ENCODE measurements at regions not wholly inside any gene's neighbourhood (a gene's known extent, or its start where the extent isn't known, plus 50 kb on each side); places are given as distances from the start of the nearest gene placed in this dataset.
"Not testable (repeated sequence)": the region's sequence is repeated elsewhere in the genome, so short reads cannot be mapped to it uniquely, and the experiment has no call there.

DNA sequence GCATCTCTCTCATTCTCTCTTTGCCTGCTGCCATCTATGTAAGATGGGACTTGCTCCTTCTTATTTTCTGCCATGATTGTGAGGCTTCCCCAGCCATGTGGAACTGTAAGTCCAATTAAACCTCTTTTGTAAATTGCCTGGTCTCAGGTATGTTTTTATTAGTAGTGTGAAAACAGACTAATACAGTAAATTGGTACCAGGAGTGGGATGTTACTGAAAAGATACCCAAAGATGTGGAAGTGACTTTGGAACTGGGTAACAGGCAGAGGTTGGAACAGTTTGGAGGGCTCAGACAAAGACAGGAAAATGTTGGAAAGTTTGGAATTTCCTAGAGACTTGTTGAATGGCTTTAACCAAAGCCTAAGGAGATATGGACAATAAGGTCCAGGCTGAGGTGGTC is 503.1 kb upstream of the SOX9 start:
- not testable (repeated sequence) for DNase-seq

DNA sequence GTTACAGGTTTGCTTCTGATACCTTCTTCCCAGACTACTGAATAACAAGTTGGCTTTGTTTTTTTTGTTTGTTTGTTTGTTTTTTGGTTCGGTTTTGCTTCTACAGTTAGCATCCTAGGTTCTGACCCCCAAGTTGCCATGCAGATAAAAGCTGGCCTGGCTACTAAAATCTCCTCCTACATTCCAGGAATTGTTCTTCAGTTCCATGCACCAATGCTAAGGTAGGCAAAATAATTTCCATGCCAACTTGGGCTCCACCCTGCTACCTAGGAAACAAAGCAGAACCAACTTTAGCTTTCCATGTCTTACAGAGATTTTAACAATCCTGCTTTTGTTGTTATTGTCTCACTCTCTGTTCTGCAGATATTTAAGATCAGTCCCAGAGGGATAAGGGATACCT is 495.5 kb upstream of the SOX9 start:
- no peak for DNase-seq

DNA sequence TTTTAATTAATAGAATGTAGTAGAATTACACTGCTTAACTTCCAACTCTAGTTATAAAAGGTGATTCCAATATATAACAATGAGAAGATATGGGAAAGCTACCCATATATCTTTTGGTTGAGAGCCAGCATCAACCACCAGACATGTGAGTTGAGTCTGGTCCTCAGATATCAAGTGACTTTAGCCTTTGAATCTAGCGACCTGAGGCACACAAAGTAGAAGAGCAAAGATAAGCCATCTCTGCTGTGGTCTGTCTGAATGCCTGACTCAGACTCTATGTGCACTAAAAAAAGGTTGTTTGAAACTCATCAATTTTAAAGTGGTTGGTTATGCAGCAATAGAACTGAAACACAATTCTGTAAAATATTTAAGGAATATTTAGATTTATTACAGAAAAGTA is 492.5 kb upstream of the SOX9 start:
- no peak for DNase-seq

DNA sequence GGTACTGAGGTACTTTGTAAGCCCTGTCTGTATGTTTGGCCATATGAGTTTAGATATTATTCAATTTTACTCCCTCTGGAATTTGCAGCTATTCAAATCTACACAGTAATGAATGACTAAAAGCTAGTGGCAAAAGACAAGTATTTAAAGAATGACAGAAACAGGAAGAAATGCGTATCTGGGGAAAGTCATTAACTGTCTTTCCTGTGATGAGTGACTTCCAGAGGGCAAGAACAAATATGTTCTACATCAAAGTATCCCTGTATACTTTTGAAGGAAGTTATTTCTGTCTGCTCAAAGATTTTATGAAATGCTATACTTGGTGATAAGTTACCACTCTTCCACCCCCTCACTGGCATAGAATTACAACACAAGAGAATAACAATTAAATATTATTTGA is 489.3 kb upstream of the SOX9 start:
- no peak for DNase-seq

DNA sequence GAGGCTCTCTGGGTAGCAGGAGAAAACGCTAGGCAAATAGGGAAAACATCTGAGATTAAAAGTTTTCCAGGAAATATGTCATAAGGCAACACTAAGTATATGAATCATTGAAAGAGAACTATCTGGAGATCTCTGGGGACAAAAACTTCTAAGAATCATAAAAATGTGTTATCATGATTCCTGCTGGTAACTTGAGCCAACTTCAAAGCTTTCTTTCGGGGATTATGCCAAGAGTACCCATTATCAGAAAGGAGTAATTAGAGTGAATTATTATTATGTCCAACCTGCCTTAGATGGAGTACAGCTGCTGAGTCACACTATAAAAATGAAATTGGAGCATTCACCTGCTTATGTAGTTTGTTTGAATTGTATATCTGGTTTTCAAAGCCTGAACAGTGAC is 488.5 kb upstream of the SOX9 start:
- DNase-seq = peak; percentile 70

DNA sequence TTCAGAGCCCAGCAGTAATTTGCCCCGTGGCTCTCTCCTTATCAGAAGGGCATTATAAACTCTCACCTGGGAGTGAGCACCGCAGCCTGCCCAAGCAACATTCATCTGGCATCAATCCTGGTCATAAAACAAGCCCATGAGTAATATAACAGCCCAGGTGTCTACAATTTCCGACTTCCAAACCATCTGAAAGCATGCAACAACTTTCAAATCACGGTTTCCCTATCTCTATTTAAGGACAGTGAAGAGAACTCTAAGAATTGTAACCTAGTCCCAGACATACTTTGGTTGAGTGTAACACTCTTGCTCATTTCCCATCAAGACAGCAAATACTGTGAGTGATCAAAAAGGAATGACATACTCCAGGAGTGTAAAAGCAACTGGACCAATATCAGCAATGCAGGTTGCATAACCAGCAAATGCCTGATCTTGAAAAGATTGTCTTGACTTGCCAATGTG is 487.4 kb upstream of the SOX9 start:
- no peak for DNase-seq

DNA sequence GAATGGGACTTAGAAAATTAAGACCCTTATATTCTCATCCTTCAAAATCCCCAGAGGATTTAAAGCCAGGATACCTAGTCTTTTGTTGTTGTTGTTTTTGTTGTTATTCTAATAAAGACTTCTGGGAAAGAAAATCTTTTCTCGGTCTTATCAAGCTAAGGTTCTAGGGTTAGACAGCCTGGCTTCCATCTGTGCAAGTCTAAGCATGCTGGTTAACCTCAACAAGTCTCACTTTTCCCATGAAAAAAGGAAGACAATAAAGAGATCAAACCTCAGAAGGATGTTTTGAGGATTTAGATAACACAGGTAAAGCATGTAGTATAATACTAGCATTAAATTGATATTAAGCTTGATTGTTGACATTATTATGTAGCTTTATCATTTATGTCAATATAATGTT is 486.4 kb upstream of the SOX9 start:
- no peak for DNase-seq

DNA sequence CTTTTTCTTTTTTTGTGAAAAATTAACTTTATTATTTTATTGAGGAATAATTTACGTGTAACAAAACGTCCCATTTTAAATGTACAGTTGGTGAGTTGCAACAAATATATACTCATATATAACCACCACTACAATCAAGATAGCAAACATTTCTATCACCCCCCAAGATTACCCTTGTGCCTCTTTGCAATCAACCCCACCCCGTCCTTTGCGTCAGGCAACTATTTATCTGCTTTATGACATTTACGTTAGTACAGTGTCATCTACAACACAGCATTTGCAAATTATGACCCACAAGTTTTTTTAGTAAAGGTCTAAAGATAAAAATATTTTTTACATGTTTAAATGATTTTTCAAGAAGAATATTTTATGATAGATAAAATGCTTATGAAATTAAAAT is 485.6 kb upstream of the SOX9 start:
- no peak for DNase-seq

DNA sequence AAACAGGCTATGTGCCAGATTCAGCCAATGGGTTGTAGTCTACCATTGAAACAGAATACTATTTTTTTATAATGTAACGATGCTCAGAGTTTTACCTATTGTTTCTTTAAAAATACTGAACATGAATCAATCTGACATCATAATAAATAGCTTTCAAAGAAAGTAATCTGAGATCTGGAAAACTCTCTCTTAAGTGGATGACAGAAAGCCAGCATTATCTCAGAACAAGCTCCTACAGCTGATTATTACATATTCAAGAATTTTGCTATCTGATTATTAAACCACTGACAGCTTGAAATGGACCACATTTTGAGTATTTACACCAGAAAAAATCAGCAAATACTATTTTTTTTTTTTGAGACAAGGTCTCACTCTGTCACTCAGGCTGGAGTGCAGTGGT is 484.2 kb upstream of the SOX9 start:
- DNase-seq = peak; percentile 50

DNA sequence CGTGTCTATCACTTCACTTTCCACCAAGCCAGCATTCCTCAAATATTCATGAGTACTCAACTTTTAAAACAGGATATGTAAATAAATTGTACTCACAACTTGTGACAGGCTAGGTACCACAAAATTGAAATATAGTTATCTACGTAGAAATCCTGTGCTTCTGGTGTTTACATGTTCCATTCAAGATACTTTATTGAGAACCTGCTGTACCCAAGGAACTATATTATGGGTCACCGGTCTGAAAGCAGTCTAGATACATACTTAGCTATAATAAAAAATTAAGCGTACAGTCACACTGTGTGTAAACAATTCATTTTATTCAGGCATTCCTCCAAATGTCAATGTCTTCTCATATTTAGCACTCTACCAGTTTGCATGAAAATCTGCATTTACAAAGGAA is 482.2 kb upstream of the SOX9 start:
- DNase-seq = no peak

DNA sequence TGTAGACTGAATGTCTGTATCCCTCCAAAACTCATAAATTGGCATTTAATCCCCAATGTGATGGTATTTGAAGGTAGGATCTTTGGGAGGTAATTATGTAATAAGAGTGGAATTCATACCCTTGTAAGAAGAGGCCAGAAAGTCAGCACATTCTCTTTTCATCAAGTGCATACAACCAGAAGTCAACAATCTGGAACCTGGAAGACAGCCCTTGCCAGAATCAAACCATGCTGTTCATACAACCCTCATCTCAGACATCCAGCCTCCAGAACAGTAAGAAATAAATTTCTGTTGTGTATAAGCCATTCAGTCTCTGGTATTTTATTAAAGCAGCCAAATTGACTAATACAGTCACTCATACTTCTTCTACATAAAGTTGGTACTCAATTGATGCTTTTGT is 481.0 kb upstream of the SOX9 start:
- DNase-seq = no peak

DNA sequence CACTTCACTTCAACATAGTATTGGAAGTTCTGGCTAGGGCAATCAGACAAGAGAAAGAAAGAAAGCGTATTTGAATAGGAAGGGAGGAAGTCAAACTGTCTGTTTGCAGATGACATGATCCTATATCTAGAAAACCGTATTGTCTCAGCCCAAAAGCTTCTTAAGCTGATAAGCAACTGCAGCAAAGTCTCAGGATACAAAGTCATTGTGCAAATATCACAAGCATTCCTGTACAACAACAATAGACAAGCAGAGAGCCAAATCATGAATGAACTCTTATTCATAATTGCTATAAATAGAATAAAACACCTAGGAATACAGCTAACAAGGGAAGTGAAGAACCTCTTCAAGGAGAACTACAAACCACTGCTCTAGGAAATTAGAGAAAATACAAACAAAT is 473.9 kb upstream of the SOX9 start:
- not testable (repeated sequence) for DNase-seq

DNA sequence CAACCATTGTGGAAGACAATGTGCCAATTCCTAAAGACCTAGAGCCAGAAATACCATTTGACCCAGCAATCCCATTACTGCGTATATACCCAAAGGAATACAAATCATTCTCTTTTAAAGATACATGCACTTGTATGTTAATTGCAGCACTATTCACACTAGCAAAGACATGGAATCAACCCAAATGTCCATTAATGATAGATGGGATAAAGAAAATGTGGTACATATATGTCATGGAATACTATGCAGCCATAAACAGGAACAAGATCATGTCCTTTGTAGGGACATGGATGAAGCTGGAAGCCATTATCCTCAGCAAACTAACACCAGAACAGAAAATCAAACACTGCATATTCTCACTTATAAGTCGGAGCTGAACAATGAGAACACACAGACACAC is 472.5 kb upstream of the SOX9 start:
- not testable (repeated sequence) for DNase-seq

DNA sequence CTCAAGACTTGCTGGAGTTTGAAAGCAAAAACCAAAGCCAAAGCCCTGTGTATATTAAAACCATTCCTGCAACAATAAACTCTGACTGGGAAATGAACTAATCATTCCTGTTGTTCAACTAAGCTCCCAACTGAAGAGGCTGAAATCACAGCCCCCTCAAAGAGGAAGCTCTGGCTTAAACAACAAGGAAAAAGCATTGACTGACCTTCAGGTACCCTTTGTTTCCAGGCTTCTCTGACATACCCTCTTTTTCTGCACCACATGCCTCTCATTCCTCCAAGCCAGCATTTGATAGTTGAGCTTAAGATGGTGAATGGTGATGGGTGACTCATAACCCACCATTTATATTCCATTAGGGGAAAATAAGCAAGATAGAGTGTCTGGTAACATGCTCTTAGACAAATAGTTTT is 470.9 kb upstream of the SOX9 start:
- DNase-seq = no peak

DNA sequence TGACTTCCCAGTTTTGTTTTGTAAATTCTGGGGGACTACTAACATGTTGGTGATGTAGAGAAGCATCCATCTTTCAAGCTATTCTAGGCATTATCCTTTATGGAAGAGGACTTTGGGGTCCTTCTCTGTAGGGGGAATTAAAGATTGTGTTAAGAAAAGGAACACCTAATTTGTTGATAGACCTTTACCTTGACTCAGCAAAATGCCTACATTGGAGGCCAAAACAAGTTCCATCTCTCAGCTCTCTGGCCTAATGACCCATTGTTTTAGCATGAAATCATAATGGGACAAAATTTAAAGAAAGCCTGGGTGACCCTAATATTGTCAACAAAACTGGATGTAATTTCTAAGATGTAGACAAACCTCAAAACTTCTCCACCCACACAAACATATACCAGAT is 465.3 kb upstream of the SOX9 start:
- no peak for DNase-seq

DNA sequence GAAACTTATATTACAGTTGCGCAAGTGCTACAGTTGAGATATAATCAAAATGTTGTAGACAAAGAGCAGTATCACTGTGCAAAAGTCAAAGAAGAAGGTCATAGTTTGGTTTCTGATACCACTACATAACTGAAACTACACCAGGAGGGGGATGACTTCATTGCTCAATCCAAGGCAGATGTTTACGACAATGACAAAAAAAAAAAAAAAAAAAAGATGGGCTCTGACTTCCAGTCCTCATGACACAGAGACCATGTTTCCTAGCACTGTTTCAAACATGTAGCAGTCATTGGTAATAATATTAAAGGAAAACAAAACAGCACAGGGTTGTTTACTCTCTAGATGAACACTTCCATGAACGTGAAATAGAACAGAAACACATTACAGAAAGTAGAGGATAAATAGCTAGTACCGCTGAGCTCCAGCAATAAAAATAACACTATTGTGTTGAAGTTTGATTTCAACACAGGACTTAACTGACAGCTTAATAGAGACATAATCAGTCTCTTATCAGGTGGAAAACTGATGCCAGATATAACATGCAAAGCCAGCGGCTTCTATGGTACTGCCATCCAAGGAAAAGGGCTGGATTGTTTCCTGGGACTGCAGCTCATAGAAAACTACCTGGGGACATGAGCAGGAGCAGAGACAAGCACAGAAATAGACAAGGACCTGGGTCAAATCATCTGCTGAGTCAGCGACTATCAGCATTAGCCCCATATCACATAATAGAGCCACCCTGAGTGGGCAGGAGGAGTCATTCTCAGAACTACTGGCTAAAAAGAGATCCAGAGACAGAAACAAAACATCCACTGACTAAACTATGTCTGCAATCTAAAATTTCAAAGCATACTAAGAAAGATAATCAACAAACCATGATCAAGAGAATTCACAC is 463.6 kb upstream of the SOX9 start:
- DNase-seq = no peak

DNA sequence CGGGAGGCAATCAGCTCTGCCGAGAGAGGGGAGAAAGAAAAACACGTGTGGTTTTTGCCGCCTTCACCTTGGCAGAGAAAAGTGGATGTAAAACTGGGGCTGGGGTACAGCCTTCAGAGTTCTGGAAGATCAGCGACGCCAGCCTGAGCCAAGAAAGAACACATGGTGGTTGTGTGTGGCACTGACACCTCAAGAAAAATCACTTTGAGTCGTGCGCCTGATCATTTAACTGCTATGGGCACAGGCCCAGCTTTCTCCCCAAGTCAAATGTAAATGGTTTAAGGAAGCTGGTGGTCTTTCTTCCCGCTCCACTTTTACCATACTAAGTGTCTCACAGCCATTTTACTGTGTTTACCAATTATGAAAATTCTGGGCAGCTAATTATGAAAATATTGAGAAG is 461.8 kb upstream of the SOX9 start:
- no peak for DNase-seq

DNA sequence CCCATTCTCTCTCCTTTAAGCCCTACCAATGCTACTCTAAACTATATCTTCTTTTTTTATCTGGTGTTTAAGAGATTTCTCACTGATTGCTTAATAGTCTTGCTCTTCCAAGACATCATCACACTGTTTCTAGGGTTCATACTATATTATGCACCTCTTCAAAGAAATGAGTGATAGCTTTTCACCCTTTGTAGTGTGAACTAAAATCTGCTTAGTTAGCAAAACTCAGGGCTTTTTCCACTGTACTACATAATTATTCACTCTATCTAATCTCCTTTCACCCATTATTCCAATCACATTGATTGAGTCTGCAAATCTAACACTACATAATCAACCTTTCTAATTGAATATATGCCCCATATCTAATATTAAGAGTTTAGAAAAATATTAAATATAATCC is 456.0 kb upstream of the SOX9 start:
- DNase-seq = no peak

DNA sequence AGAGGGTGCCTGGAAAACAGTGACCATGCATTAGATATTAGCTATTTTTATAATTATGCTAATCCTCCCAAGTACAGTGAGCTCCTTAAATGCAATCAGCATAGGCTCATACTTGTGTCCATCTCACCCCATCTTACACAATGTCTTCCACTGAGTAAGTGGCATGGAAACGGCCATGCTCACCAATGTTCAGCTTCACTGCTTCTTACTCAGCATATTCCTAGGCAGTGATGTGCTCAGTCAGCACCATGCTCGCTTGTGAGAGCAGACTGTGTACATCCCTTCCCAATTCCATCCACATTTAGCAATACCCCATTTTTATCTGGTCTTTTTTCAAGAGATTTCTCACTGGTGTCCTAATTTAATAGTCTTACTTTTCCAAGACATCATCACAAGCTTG is 454.8 kb upstream of the SOX9 start:
- DNase-seq = no peak

DNA sequence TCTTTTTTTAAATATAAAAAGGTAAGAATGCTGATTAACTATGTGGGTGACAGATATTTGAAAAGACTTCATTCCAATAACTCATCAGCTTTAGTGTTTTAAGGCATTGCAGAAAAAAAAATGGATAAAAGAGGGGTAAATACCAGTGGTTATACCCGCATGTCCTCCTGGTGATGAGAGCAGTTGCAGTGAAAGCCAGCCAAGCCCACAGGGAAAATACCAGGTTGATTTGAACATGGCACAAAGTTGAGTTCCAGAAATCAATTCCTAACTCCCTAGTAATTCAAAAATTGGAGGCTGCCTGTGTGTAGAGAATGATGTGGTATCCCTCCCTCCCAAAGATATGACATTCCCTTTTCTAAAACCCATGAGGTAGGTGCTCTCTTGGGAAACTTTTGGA is 453.2 kb upstream of the SOX9 start:
- DNase-seq = no peak

DNA sequence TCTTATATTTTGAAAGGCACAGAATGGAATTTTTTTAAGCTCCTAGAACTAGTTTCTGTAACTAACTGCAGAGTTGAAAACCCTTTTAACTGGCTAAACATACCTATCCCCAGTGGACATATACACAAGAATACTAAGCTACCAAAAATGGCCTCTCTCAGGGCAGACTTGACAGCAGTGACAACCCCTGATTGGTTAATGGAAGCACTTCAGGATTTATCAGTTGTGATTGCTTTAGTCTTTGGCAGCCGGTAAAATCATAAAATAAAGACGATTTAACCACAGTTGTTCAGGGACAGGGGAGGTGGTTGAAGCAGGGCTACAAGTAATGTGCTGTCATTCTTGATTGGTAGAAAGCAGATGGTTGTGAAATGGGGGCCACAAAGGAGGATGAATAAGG is 452.0 kb upstream of the SOX9 start:
- DNase-seq = no peak

DNA sequence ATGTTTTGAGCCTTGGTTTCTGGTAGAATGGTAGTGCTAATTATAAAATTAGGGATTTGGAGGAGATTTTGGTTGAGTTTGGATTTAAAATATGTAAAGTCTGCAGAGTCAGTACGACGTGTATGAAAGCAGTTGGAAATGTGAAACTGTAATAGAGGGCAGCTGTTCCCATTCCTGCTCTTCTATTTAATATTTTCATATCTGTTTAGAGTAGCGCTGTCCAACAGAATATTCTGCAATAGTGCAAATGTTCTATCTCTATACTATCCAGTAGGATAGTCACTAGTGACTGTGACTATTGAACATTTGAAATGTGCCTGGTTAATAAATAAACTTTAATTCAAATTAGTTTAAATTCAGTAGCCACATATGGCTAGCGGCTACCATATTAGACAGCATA is 443.4 kb upstream of the SOX9 start:
- no peak for DNase-seq

DNA sequence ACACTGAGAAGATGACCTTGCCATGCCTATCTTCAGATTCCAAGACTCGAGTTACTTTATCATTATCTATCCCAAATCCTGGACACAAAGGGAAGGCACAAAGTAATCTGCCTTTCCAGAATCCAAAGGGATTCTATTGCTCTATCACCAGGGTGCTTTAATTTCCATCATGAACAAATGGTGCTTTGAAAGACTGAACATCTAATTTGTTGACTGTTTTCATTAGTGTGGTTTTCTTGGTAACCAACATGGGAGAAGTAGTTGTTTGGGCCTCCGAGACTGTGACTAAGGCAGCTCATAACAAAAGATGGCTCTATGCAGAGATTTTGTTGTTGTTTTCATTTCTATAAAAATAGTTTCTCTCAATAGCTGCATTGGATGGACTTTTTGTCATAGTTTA is 441.0 kb upstream of the SOX9 start:
- DNase-seq = no peak

DNA sequence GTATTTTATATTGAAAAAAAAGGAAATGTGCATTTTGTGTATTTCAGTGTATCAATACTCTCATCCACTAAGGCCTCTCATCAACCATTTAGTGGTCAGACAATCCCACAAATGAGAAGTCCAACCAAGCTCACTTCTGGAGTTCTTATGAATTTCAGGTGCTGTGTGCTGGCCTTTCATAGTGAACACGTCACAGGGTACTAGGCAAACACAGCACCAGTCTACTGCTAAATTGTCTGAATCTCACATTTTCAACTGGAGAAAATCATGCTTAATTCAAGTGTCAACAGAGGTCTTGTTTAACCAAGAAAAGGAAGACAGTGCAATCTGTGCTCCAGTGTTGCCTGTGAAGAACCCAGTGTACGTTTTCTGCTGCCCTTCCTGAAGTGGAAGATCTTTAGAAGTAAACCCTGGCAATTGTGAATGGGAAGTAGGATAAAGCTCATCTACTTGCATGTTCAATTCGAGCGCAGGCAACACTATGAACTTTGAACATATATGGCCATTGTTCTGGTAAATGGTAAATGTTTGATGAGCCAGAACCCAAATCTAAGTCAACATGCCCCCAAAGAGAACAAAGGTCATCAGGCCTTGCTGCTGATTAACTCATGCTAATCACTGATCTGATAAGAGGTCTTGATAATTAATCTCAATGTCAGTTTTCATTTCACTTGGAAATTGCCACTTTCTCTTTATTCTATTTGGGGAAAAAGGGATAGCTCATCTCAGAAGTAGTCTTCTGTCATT is 439.2 kb upstream of the SOX9 start:
- no peak for DNase-seq

DNA sequence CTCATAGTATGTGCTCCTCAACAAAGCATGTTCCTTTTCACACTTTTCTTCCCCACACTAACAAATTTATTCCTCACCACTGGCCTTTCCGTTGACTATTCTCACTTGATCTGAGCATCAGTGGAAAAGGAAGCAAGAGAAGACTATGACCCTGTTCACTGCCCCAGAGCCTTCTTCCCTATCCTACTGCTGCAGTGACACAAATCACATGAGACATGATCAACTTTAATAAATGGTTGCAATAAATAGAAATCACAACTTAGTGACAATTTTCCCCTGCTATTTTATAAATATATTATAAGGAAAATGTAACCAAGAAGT is 438.7 kb upstream of the SOX9 start:
- DNase-seq = no peak

Measured in NCI-H2227 treated with DMSO at 0.1 percent for 48 hours (cell line).